HG02571 (cell line): ENCODE measurements at regions not wholly inside any gene's neighbourhood (a gene's known extent, or its start where the extent isn't known, plus 50 kb on each side); places are given as distances from the start of the nearest gene placed in this dataset.

ENCODE experiments used
- ATAC-seq: cut with Tn5 transposase; IDR thresholded peaks from one replicate; pipeline ENCODE4 v1.9.1; 2021; ENCODE audit warnings: mild to moderate bottlenecking, moderate library complexity; ENCODE audit not compliant: unreplicated experiment

GRCh38 chr4:19728773-19729172, 522.9 kb upstream of the SLIT2 start:
- no peak for ATAC-seq

- ATAC-seq: no peak
Measured at GRCh38 chr4:19727141-19727540, 524.6 kb upstream of the SLIT2 start.

- ATAC-seq: no peak
Measured at GRCh38 chr4:19725130-19725529, 526.6 kb upstream of the SLIT2 start.

GRCh38 chr4:19722404-19722803, 529.3 kb upstream of the SLIT2 start:
- no peak for ATAC-seq

GRCh38 chr4:19721587-19721986, 530.1 kb upstream of the SLIT2 start:
- no peak for ATAC-seq

- no peak for ATAC-seq
Measured at GRCh38 chr4:19720610-19721009, 531.1 kb upstream of the SLIT2 start.

- no peak for ATAC-seq
Measured at GRCh38 chr4:19720190-19720589, 531.5 kb upstream of the SLIT2 start.

- no peak for ATAC-seq
Measured at GRCh38 chr4:19711871-19712270, 539.8 kb upstream of the SLIT2 start.

- ATAC-seq: no peak
Measured at GRCh38 chr4:19707876-19708275, 543.8 kb upstream of the SLIT2 start.

- ATAC-seq: no peak
Measured at GRCh38 chr4:19703391-19703790, 548.3 kb upstream of the SLIT2 start.

GRCh38 chr4:19700992-19701391, 550.7 kb upstream of the SLIT2 start:
- ATAC-seq: no peak

- ATAC-seq: no peak
Measured at GRCh38 chr4:19698961-19699360, 552.7 kb upstream of the SLIT2 start.

GRCh38 chr4:19694812-19695211, 556.9 kb upstream of the SLIT2 start:
- ATAC-seq: no peak

GRCh38 chr4:19693936-19694570, 557.7 kb upstream of the SLIT2 start:
- ATAC-seq: no peak

GRCh38 chr4:19689511-19689910, 562.2 kb upstream of the SLIT2 start:
- ATAC-seq: no peak

- ATAC-seq: no peak
Measured at GRCh38 chr4:19686456-19686855, 565.2 kb upstream of the SLIT2 start.

GRCh38 chr4:19684084-19684483, 567.6 kb upstream of the SLIT2 start:
- ATAC-seq: no peak

GRCh38 chr4:19683426-19683825, 568.3 kb upstream of the SLIT2 start:
- no peak for ATAC-seq

GRCh38 chr4:19677211-19677610, 574.5 kb upstream of the SLIT2 start:
- ATAC-seq: no peak

- ATAC-seq: no peak
Measured at GRCh38 chr4:19675172-19675811, 576.4 kb upstream of the SLIT2 start.

- ATAC-seq: no peak
Measured at GRCh38 chr4:19659101-19659500, 592.6 kb upstream of the SLIT2 start.

GRCh38 chr4:19657856-19658255, 593.8 kb upstream of the SLIT2 start:
- ATAC-seq: no peak

GRCh38 chr4:19655666-19656065, 596.0 kb upstream of the SLIT2 start:
- ATAC-seq: no peak
